ENCODE measurements at regions not wholly inside any gene's neighbourhood (a gene's known extent, or its start where the extent isn't known, plus 50 kb on each side); places are given as distances from the start of the nearest gene placed in this dataset.

DNA sequence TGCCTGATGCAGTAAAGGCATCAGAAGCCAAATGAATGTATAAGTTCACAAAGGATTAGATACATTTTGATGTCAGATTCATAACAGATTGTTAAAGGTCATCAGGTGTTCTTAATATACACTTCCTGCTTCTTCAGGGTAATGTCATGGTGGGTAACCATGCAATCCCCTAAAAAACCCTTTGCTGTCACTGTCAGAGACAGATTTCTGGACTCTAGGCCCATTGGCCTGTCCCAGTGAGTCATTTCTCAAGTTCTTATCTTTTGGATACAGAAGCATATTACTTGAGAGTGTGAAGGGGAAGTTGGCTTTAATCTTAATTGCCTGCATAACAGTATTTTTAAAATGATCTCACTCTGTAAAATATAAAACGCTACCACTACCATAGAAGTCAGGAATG, 895.6 kb upstream of the MAP3K7 start:
- Histone ChIP-seq H2AFZ (ENCODE audit: low read length) (no peak overlapping the region), H3F3A (ENCODE audit: insufficient read depth, low read length) (no peaks in the 10 kb centered on the region), H3K27me3 (replicated peaks; ENCODE audit: insufficient read depth, low read length) (no peaks in the 10 kb centered on the region), H3K4me3 (ENCODE audit: low read length) (no peak overlapping the region), H3K79me2 (ENCODE audit: low read length) (no peaks in the 10 kb centered on the region), H3K36me3 (replicated peaks; ENCODE audit: insufficient read depth, low read length) (no peaks in the 10 kb centered on the region), H3K4me2 (ENCODE audit: low read depth, low read length) (no peak overlapping the region), H4K20me1 (ENCODE audit: insufficient read depth, low read length) (no peaks in the 10 kb centered on the region), H3K9me2 (replicated peaks; ENCODE audit: insufficient read depth, low read length) (no peaks in the 10 kb centered on the region), H3K9me3 (replicated peaks; ENCODE audit: insufficient read depth, low read length) (no peaks in the 10 kb centered on the region), H3K9ac (ENCODE audit: low read length) (no peak overlapping the region), H3K4me1 (ENCODE audit: low read length) (no peaks in the 10 kb centered on the region), H3K27ac (ENCODE audit: low read length) (no peak overlapping the region)
- no peak for DNase-seq
- TF ChIP-seq, protein P1, sequence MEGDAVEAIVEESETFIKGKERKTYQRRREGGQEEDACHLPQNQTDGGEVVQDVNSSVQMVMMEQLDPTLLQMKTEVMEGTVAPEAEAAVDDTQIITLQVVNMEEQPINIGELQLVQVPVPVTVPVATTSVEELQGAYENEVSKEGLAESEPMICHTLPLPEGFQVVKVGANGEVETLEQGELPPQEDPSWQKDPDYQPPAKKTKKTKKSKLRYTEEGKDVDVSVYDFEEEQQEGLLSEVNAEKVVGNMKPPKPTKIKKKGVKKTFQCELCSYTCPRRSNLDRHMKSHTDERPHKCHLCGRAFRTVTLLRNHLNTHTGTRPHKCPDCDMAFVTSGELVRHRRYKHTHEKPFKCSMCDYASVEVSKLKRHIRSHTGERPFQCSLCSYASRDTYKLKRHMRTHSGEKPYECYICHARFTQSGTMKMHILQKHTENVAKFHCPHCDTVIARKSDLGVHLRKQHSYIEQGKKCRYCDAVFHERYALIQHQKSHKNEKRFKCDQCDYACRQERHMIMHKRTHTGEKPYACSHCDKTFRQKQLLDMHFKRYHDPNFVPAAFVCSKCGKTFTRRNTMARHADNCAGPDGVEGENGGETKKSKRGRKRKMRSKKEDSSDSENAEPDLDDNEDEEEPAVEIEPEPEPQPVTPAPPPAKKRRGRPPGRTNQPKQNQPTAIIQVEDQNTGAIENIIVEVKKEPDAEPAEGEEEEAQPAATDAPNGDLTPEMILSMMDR (IDR thresholded peaks at IDR 0.05; ENCODE audit: low read length) = no peak
- TF ChIP-seq EZH2phosphoT487 (IDR thresholded peaks at IDR 0.05; ENCODE audit: low read length) (no peak), EZH2 (optimal IDR thresholded peaks at IDR 0.05; ENCODE audit: low read depth, low read length) (no peak)

DNA sequence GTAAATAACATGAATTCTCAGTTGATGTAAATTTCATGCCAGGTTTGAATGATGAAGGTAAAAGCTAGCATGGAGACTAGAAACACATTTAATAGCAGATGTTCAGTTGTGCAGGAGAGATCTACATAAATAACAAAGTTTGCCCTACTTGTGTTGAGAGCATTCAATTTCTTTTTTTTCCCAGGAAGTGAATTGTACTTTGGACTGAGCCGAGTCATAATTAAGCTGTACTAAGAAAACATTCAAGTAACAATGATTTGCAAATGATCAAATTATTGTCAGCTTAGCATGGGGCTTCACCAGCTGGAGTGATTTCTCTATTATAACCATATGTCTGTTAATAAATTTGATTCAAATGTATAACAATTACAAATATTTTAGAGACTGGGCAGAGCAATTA, 893.5 kb upstream of the MAP3K7 start:
- Histone ChIP-seq H3K27me3 (replicated peaks; ENCODE audit: insufficient read depth, low read length) (no peaks in the 10 kb centered on the region), H4K20me1 (ENCODE audit: insufficient read depth, low read length) (no peaks in the 10 kb centered on the region), H3K9me3 (replicated peaks; ENCODE audit: insufficient read depth, low read length) (no peaks in the 10 kb centered on the region), H2AFZ (ENCODE audit: low read length) (no peak overlapping the region), H3K79me2 (ENCODE audit: low read length) (no peaks in the 10 kb centered on the region), H3K27ac (ENCODE audit: low read length) (no peak overlapping the region), H3K4me3 (ENCODE audit: low read length) (no peak overlapping the region), H3F3A (ENCODE audit: insufficient read depth, low read length) (no peaks in the 10 kb centered on the region), H3K9ac (ENCODE audit: low read length) (no peak overlapping the region), H3K36me3 (replicated peaks; ENCODE audit: insufficient read depth, low read length) (no peaks in the 10 kb centered on the region), H3K4me2 (ENCODE audit: low read depth, low read length) (no peak overlapping the region), H3K9me2 (replicated peaks; ENCODE audit: insufficient read depth, low read length) (no peaks in the 10 kb centered on the region), H3K4me1 (ENCODE audit: low read length) (no peaks in the 10 kb centered on the region)
- no peak for DNase-seq
- no peak for TF ChIP-seq EZH2 (optimal IDR thresholded peaks at IDR 0.05; ENCODE audit: low read depth, low read length)
- TF ChIP-seq, protein P1 (IDR thresholded peaks at IDR 0.05; ENCODE audit: low read length) = no peak
- no peak for TF ChIP-seq EZH2phosphoT487 (IDR thresholded peaks at IDR 0.05; ENCODE audit: low read length)

DNA sequence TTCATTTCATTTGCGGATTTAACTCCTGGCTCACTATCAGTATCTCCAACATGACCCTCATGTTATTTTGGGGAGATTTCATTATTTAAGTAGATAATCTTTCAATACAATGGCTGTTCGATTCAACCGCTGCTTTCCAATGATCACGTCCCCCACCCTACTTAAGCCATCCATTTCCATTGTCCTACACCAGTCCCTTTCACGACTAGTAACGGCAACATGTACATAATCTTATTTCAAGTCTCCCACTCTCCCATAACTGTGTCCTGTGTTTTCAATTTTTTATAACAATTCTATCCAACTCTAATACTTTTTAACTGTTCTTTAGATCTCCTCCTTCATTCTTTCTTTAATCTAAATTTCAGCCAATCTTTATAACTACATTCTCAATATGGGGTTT, 890.8 kb upstream of the MAP3K7 start:
- Histone ChIP-seq H3K9me2 (replicated peaks; ENCODE audit: insufficient read depth, low read length) (no peaks in the 10 kb centered on the region), H3K4me3 (ENCODE audit: low read length) (no peak overlapping the region), H3K79me2 (ENCODE audit: low read length) (no peaks in the 10 kb centered on the region), H3F3A (ENCODE audit: insufficient read depth, low read length) (no peaks in the 10 kb centered on the region), H3K9ac (ENCODE audit: low read length) (no peak overlapping the region), H3K9me3 (replicated peaks; ENCODE audit: insufficient read depth, low read length) (no peaks in the 10 kb centered on the region), H3K27ac (ENCODE audit: low read length) (no peak overlapping the region), H4K20me1 (ENCODE audit: insufficient read depth, low read length) (no peaks in the 10 kb centered on the region), H3K4me2 (ENCODE audit: low read depth, low read length) (no peak overlapping the region), H3K27me3 (replicated peaks; ENCODE audit: insufficient read depth, low read length) (no peaks in the 10 kb centered on the region), H2AFZ (ENCODE audit: low read length) (no peak overlapping the region), H3K36me3 (replicated peaks; ENCODE audit: insufficient read depth, low read length) (no peaks in the 10 kb centered on the region), H3K4me1 (ENCODE audit: low read length) (no peaks in the 10 kb centered on the region)
- no peak for DNase-seq
- no peak for TF ChIP-seq EZH2 (optimal IDR thresholded peaks at IDR 0.05; ENCODE audit: low read depth, low read length)
- TF ChIP-seq, protein P1 (IDR thresholded peaks at IDR 0.05; ENCODE audit: low read length) = no peak
- TF ChIP-seq EZH2phosphoT487 (IDR thresholded peaks at IDR 0.05; ENCODE audit: low read length) = no peak

Data from MM.1S (cell line).